ENCODE measurements at regions not wholly inside any gene's neighbourhood (a gene's known extent, or its start where the extent isn't known, plus 50 kb on each side); places are given as distances from the start of the nearest gene placed in this dataset.

DNA sequence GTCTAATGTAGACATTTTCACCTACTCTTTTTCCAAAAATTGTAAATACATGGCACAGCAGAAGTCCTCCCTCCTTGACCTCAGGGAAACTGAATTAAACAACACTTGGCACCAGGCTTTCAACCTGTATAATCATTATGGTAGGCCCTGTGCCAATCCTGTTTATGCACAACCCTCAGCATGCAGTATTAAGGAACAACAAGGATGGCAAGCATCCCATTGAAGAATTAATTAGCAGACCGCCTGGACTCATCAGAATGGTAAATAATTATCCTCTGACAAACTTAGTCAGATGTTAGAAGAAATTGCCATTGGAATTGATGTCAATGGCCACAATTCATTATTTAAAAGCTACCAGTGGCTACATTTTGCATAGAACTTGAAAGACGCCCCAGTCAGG lies 66.3 kb upstream of the GALNT5 start:
- DNase-seq (ENCODE audit: low read depth), result no peak
- H3K4me3 ChIP-seq (ENCODE audit: low read depth, low read length), result no peak overlapping the region
- TF ChIP-seq, protein P1, sequence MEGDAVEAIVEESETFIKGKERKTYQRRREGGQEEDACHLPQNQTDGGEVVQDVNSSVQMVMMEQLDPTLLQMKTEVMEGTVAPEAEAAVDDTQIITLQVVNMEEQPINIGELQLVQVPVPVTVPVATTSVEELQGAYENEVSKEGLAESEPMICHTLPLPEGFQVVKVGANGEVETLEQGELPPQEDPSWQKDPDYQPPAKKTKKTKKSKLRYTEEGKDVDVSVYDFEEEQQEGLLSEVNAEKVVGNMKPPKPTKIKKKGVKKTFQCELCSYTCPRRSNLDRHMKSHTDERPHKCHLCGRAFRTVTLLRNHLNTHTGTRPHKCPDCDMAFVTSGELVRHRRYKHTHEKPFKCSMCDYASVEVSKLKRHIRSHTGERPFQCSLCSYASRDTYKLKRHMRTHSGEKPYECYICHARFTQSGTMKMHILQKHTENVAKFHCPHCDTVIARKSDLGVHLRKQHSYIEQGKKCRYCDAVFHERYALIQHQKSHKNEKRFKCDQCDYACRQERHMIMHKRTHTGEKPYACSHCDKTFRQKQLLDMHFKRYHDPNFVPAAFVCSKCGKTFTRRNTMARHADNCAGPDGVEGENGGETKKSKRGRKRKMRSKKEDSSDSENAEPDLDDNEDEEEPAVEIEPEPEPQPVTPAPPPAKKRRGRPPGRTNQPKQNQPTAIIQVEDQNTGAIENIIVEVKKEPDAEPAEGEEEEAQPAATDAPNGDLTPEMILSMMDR (IDR thresholded peaks at IDR 0.05; ENCODE audit: insufficient read depth, low read length), result no peak

DNA sequence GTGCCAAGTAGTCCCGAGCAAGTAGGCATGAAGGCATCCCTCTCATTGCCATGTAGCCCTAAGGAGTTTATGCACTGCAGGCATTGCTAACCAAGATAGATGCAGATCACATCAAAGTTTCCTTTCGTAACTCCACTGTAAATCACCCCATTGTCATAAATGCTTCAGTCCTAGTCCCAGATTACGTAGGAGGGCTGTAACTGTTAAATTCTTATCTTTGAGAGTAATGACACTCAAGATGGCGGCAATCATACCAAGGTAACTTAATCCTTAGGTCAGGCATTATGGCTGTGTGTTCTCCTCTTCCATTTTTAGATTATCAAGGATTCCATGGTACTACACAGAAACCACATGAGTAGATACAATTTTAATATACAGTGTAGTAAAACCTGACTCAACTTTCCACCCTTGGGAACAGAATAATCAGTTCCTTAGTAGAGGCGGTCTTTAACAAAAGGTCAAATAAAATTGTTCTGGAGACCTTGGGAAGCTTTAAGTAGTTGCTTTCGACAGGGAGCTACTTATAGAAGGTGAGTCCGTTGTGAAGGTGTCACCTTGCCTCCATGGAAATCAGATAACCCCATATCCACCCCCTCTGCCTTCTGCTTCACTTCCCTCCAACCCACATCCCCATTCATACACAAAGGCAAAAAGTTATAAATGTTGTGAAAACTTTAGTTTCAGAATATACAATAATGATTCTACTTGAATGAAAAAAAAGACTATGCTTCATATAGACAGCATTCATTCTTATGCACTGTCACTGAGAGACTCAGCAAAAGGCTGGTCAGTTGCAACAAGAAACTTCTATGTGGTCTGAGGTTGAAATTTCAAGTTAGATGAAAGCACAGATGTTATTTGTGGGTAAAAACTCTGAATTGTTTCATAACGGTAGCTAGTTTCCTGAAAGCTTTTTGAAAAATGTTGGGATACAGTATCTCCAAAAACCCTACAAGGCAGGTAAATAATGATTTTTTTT lies 64.8 kb upstream of the GALNT5 start:
- TF ChIP-seq, protein P1 (IDR thresholded peaks at IDR 0.05; ENCODE audit: insufficient read depth, low read length), result no peak
- no peak for DNase-seq (ENCODE audit: low read depth)

DNA sequence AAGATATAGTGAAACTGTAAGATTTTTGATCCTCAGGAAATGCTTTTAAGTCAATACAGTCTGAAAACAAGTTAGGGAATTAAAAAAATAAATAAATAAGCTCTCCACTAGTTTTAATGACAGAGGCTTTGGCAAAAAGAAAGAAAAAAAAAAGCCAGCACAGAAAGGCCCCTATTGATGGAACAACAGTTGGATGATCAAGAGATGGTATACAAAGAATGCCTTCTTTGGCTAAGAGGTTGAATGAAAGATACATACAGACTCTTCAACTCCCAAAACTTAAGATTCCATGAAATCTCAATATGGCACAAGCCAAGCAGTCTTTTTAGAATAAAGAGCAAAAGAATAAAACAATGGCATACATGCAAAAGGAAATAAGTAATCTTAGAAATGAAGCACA lies 64.0 kb upstream of the GALNT5 start:
- DNase-seq (ENCODE audit: low read depth), result no peak
- H3K4me3 ChIP-seq (ENCODE audit: low read depth, low read length), result no peak overlapping the region
- TF ChIP-seq, protein P1 (IDR thresholded peaks at IDR 0.05; ENCODE audit: insufficient read depth, low read length), result no peak

More for the DNA sequence above, 64.8 kb upstream of the GALNT5 start:
- H3K4me3 ChIP-seq (ENCODE audit: low read depth, low read length), result no peak overlapping the region

DNA sequence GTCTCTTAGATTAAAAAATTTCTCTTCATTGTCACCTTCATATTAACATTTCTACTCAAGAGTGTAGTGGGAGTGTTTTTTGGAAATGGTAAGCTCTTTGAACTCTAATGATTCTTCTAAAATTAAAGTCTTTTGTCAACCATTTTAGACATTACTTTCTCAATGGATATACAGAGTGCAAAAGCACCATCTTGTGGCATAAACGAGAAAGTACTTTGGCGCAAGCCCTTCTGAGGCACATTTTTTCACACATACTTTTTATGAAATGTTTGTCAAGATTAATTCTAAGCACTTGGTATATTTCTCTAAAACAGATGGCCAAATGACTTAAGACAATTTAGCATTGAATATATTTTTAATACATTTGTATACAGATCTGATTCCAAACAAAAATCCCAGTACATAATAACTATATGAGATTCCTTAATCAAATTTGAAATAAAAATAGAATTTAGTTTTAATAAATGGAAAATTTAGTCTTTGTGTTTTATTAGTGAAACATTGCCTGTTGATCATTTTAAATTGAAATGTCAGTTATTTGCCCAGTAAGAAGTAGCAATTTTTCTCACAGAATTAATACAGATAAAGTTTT lies 63.3 kb upstream of the GALNT5 start:
- TF ChIP-seq, protein P1 (IDR thresholded peaks at IDR 0.05; ENCODE audit: insufficient read depth, low read length), result peak; percentile 71
- DNase-seq (ENCODE audit: low read depth), result peak; percentile 86
- H3K4me3 ChIP-seq (ENCODE audit: low read depth, low read length), result no peak overlapping the region

DNA sequence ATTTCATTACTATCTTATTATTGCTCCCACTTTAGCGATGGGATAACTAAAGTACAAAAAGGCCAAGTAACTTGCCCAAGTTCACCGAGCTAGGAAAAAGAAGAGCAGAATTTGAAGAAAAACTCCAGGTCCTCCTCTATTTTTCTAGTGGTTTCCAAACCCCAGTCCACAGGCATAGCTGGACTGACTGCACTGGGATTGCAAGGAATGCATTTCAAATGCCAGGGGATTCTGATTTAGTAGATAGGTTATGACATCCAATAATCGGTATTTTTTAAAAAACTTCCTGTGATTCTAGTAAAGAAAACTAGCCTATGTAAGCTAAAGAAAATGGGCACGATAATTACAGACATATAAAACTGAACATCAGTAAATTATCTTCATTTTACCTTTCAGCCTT lies 62.7 kb upstream of the GALNT5 start:
- DNase-seq (ENCODE audit: low read depth), result peak; percentile 67
- TF ChIP-seq, protein P1 (IDR thresholded peaks at IDR 0.05; ENCODE audit: insufficient read depth, low read length), result no peak
- H3K4me3 ChIP-seq (ENCODE audit: low read depth, low read length), result no peak overlapping the region

DNA sequence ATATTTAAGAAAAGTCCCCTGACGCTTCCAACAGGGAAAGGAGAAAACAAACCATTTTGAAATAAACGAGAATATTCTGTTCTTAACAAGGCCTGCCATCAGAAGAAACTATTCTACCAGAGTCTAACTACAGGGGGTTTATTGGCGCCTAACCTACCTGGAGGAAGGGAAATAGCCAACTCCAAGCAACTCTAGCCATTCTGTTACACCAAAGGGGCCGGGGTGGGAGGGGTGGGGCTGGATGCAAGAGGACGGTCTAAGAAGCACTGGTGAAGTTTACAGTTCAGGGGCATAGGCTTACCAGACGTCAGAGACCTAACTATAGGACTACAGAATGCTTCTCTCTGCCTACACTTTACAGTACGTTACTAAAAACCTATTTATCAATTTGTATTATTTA lies 60.5 kb upstream of the GALNT5 start:
- no peak overlapping the region for H3K4me3 ChIP-seq (ENCODE audit: low read depth, low read length)
- no peak for DNase-seq (ENCODE audit: low read depth)
- TF ChIP-seq, protein P1 (IDR thresholded peaks at IDR 0.05; ENCODE audit: insufficient read depth, low read length), result no peak

All from fibroblast of the aortic adventitia (primary cell).